Astrocyte of the cerebellum (primary cell): ENCODE measurements at regions not wholly inside any gene's neighbourhood (a gene's known extent, or its start where the extent isn't known, plus 50 kb on each side); places are given as distances from the start of the nearest gene placed in this dataset.
A peak's percentile ranks its signal among the peaks of the same experiment; 100 is the strongest.

ENCODE experiments used
- DNase-seq: peaks from one replicate; pipeline ENCODE4 v3.0.0-alpha.2; 2011; ENCODE audit warnings: low read depth
- H3K4me3 ChIP-seq: 2 replicates; pipeline ENCODE4 v1.5.1; 2011; ENCODE audit warnings: mild to moderate bottlenecking, low read depth, low read length, moderate library complexity
- in situ Hi-C: cut with HindIII; loops from 2 replicates; pipeline ENCODE4 v1.10.0; 2017; ENCODE audit warnings: low sequenced_read_pairs
- TF ChIP-seq, protein P1 (sequence below): IDR thresholded peaks from 2 replicates; pipeline ENCODE4 v1.5.1; 2012; ENCODE audit warnings: low read length, low read depth, moderate library complexity, mild to moderate bottlenecking; ENCODE audit errors: missing control alignments

DNA sequence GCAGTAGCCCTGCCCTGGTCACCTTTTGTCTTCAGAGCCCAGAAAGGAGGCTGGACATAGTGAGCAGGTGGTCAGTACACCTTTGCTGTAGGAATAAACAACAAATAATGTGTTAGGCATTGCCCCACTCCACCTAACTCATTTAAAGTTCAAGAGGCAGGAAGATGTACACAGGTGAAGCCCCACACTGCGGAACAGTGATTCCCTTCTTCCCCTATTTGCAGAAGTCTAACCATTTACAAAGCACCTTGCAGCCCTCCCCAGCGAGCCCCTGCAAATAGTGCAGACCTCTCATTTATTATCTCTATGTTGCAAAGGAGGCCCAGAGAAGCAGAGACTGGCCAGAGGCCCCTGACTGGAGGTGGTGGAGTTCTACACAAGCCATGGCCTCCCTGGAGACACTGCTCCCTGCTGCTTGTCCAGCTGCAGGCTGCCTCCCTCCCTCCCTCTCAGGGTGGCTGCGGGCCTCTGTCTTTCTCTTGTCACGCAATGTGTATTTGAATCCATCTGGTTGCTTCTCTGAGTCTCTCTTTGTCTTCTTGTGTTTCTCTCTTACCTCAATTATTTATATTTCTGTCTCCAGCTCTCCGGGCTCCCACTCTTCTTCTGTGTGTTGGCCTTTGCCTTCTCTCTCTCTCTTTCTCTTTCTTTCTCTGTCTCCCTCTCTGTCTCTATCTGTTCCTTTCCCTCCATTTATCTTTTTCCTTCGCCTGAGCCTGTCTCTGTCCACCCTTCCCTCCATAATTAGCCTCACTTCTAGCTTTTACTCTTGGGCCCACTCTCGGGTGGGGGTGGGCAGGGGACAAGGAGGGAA lies 59.1 kb upstream of the PRDM11 start:
- no peak for DNase-seq
- TF ChIP-seq, protein P1, sequence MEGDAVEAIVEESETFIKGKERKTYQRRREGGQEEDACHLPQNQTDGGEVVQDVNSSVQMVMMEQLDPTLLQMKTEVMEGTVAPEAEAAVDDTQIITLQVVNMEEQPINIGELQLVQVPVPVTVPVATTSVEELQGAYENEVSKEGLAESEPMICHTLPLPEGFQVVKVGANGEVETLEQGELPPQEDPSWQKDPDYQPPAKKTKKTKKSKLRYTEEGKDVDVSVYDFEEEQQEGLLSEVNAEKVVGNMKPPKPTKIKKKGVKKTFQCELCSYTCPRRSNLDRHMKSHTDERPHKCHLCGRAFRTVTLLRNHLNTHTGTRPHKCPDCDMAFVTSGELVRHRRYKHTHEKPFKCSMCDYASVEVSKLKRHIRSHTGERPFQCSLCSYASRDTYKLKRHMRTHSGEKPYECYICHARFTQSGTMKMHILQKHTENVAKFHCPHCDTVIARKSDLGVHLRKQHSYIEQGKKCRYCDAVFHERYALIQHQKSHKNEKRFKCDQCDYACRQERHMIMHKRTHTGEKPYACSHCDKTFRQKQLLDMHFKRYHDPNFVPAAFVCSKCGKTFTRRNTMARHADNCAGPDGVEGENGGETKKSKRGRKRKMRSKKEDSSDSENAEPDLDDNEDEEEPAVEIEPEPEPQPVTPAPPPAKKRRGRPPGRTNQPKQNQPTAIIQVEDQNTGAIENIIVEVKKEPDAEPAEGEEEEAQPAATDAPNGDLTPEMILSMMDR: no peak
- in situ Hi-C loops: no loop called here
- H3K4me3 ChIP-seq: no peak overlapping the region

DNA sequence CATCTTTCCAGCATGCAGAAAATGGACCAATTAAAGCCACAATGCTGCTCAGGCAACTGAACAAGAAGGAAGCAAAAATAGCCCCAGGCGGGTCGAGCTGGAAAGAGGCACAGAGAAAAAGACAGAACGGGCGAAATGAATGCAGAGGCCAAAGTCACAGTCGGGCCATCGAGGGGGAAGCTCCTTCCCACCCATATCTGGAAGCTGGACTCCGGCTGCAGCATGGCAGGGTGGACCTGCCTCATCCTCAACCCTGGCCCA lies 58.6 kb upstream of the PRDM11 start:
- TF ChIP-seq, protein P1: no peak
- in situ Hi-C loops: no loop called here
- no peak for DNase-seq
- H3K4me3 ChIP-seq: no peak overlapping the region

- H3K4me3 ChIP-seq: no peak overlapping the region
- peak; percentile 85 for DNase-seq
- TF ChIP-seq, protein P1: no peak
- in situ Hi-C loops: no loop called here
These were observed 57.2 kb upstream of the PRDM11 start for GRCh38 chr11:45089251-45089650.

DNA sequence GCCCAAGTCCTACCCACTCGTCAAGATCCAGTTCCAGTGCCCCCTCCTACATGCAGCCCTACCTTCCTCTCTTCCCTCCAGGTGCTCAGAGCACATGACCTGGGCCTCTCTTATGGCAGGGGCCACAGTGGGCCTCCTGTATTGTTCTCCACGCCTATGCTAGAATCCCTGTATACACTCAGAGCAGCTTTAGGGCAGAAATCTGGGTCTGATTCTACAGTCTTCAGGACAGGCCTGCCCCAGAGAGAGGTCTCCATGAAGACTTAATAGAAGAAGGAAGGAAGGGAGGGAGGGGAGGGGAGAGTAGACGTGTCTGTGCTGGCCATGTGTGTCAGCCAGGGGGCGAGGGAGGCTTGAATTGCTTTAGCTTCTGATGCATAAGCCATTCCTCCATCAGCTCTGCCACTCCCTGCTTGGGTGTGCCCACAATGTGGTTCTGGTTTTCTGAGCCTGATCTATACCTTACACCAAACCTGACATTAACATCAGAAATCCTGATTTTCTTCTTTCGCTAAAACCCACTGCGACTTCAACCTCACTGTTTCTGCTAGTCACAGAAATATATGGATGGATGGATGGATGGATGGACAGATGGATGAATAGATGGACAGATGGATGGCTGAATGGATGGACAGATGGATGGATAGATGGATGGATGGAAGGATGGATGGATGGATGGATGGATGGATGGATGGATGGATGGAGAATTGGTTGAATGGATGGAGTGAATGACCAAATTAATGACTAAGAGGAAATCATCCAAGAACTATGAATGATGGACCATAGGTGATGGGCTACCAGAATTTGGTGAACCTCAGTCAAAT lies 56.6 kb upstream of the PRDM11 start:
- in situ Hi-C loops: loop anchor here (10.0 kb wide), 1 partner anchor 155 kb away; no protein-coding TSS in a partner anchor
- no peak for DNase-seq
- TF ChIP-seq, protein P1: peak; percentile 32
- H3K4me3 ChIP-seq: no peak overlapping the region

DNA sequence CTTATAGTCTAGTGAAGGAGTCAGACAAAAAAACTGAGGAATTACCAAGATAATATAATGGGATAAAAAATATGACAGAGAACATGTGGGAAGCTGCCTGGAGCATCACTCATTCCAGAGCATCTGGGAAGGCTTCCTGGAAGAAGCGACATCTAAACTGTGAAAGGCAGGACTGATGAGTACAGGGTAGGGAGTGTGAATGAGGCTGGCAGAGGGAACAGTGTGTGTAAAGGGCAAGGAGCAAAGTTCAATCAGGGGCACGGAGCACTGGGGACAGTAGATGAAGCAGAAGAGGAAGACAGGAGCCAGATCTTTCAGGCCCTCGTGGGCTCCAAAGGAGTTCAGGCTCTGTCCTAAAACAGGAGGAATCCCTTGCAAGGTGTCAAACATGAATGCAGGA lies 55.8 kb upstream of the PRDM11 start:
- no peak overlapping the region for H3K4me3 ChIP-seq
- DNase-seq: no peak
- TF ChIP-seq, protein P1: no peak
- in situ Hi-C loops: loop anchor here (10.0 kb wide), 1 partner anchor 156 kb away; no protein-coding TSS in a partner anchor

GRCh38 chr11:45091563-45092403 lies 54.7 kb upstream of the PRDM11 start:
- no peak for DNase-seq
- in situ Hi-C loops: loop anchor here (10.0 kb wide), 1 partner anchor 157 kb away; no protein-coding TSS in a partner anchor
- TF ChIP-seq, protein P1: no peak
- H3K4me3 ChIP-seq: no peak overlapping the region
